Spleen (tissue), 11 donors: ENCODE measurements at regions not wholly inside any gene's neighbourhood (a gene's known extent, or its start where the extent isn't known, plus 50 kb on each side); places are given as distances from the start of the nearest gene placed in this dataset.

Source experiments
- DNase-seq: peaks from one replicate; pipeline ENCODE4 v3.0.0-alpha.2; 2020
- H3K27ac ChIP-seq, 8 donors: fragments of 200-600 bp; sonication (generic) in 7 of 8; 1 replicate in 4 of 8; 2 replicates in 4 of 8; pipeline versions ENCODE4 v1.5.0 to v1.8.0; 2016 to 2021; ENCODE audit warnings: inconsistent platforms in 4 of 8, mild to moderate bottlenecking in 4 of 8, moderate library complexity in 1 of 8
- H3K27me3 ChIP-seq, 7 donors: fragments of 200-600 bp; sonication (generic) in 6 of 7; replicated peaks in 1 of 7; 1 replicate in 4 of 7; 2 replicates in 3 of 7; pipeline versions ENCODE4 v1.5.0 to v1.8.0; 2016 to 2021; ENCODE audit warnings: inconsistent platforms in 3 of 7, mild to moderate bottlenecking in 1 of 7
- H3K36me3 ChIP-seq, 6 donors: fragments of 200-600 bp; sonication (generic) in 5 of 6; 1 replicate in 4 of 6; 2 replicates in 2 of 6; pipeline versions ENCODE4 v1.5.0 to v1.8.0; 2016 to 2021; ENCODE audit warnings: inconsistent platforms in 2 of 6
- H3K4me1 ChIP-seq, 6 donors: fragments of 200-600 bp; sonication (generic) in 5 of 6; 1 replicate in 3 of 6; 2 replicates in 3 of 6; pipeline versions ENCODE4 v1.5.0 to v1.8.0; 2016 to 2021; ENCODE audit warnings: inconsistent platforms in 3 of 6
- H3K4me3 ChIP-seq, 8 donors: fragments of 200-600 bp; sonication (generic) in 7 of 8; 1 replicate in 4 of 8; 2 replicates in 4 of 8; pipeline versions ENCODE4 v1.5.0 to v1.8.0; 2016 to 2021; ENCODE audit warnings: inconsistent platforms in 4 of 8, mild to moderate bottlenecking in 4 of 8, moderate library complexity in 2 of 8
- H3K9me3 ChIP-seq, 8 donors: fragments of 200-600 bp; sonication (generic) in 7 of 8; 1 replicate in 4 of 8; 2 replicates in 4 of 8; pipeline versions ENCODE4 v1.5.0 to v1.8.0; 2016 to 2021; ENCODE audit warnings: inconsistent platforms in 4 of 8
- CTCF ChIP-seq, 11 experiments: fragments of 200-600 bp in 7 of 11; fragments of 450-650 bp in 4 of 11; sonication (generic) in 4 of 11; IDR thresholded peaks in 8 of 11; conservative IDR thresholded peaks in 3 of 11; 1 replicate in 7 of 11; 2 replicates in 4 of 11; pipeline versions ENCODE4 v1.4.0 to v1.8.0; 2016 to 2021; ENCODE audit warnings: antibody characterized with exemption in 11 of 11, inconsistent platforms in 4 of 11, mild to moderate bottlenecking in 1 of 11
- POLR2A ChIP-seq, 3 donors: fragments of 450-650 bp; IDR thresholded peaks; one replicate each; pipeline ENCODE4 v1.5.1; 2017; ENCODE audit warnings: antibody characterized with exemption in 3 of 3, mild to moderate bottlenecking in 1 of 3
- POLR2AphosphoS5 ChIP-seq, 3 donors: sonication (generic); formaldehyde crosslinking; IDR thresholded peaks; one replicate each; pipeline ENCODE4 v1.5.1; 2017; ENCODE audit warnings: antibody characterized with exemption in 3 of 3
- WGBS, 5 donors: extraction: QIAGEN DNeasy Blood & Tissue Kit in 3 of 5; methylation state at CpG; one replicate each; pipeline versions ENCODE4 v1.1.5 to v1.1.7; 2013 to 2018; 5-methylcytosine and 5-hydroxymethylcytosine counted together
- intact Hi-C: fragments of 100-400 bp; cut with DNase I; formaldehyde crosslinking; loops from one replicate; pipeline ENCODE4 v1.15.0; 2023; ENCODE audit warnings: low total_unique reads
- donor health status: healthy with polysubstance abuse.
- donor health status: DM: no; HTN: no; CAD: no; lungs with moderate emphysema.
- donor health status: DM: no; HTN: no; CAD: no.
- donor health status: Bipolar disorder and iron deficiency.
- donor health status: healthy.
- donor health status: DM: no; HTN: no; CAD: no.
- donor health status: DM: yes; HTN: yes; CAD: no.

GRCh38 chr15:97470417-97470816 lies 490.1 kb upstream of the ARRDC4 start:
- Histone ChIP-seq H3K36me3 (no peaks in the 10 kb centered on the region), H3K4me3 (no peak overlapping the region), H3K9me3 (peaks cover 0 to 23% (median 18%) of the 10 kb centered on the region in 8 donors), H3K4me1 (no peaks in the 10 kb centered on the region), H3K27me3 (no peaks in the 10 kb centered on the region), H3K27ac (no peak overlapping the region)
- intact Hi-C loops: no loop called here
- DNase-seq: no peak
- TF ChIP-seq POLR2A (IDR thresholded peaks at IDR 0.05): no peak
- no peak for TF ChIP-seq POLR2AphosphoS5 (IDR thresholded peaks at IDR 0.05)
- TF ChIP-seq CTCF (IDR thresholded peaks at IDR 0.05 in 8 of 11, conservative IDR thresholded peaks at IDR 0.05 in 3 of 11): no peak

GRCh38 chr15:97473627-97474026 lies 486.9 kb upstream of the ARRDC4 start:
- no peak for TF ChIP-seq POLR2AphosphoS5 (IDR thresholded peaks at IDR 0.05)
- no peak for TF ChIP-seq CTCF (IDR thresholded peaks at IDR 0.05 in 8 of 11, conservative IDR thresholded peaks at IDR 0.05 in 3 of 11)
- TF ChIP-seq POLR2A (IDR thresholded peaks at IDR 0.05): no peak
- no peak overlapping the region for H3K27ac ChIP-seq
- no peak for DNase-seq
- H3K4me1 ChIP-seq: no peaks in the 10 kb centered on the region
- H3K36me3 ChIP-seq: no peaks in the 10 kb centered on the region
- WGBS, 5 donors: 31 to 72% (median 43%) methylated on average over 1 of the region's 1 CpG
- intact Hi-C loops: no loop called here
- H3K9me3 ChIP-seq: peaks cover 0 to 28% (median 20%) of the 10 kb centered on the region in 8 donors
- no peaks in the 10 kb centered on the region for H3K27me3 ChIP-seq
- H3K4me3 ChIP-seq: no peak overlapping the region

- Histone ChIP-seq H3K9me3 (peaks cover 0 to 22% (median 18%) of the 10 kb centered on the region in 8 donors), H3K4me3 (no peak overlapping the region), H3K36me3 (no peaks in the 10 kb centered on the region), H3K27me3 (no peaks in the 10 kb centered on the region), H3K27ac (no peak overlapping the region), H3K4me1 (no peaks in the 10 kb centered on the region)
- intact Hi-C loops: no loop called here
- TF ChIP-seq CTCF (IDR thresholded peaks at IDR 0.05 in 8 of 11, conservative IDR thresholded peaks at IDR 0.05 in 3 of 11) (no peak), POLR2A (IDR thresholded peaks at IDR 0.05) (no peak), POLR2AphosphoS5 (IDR thresholded peaks at IDR 0.05) (no peak)
- no peak for DNase-seq
- 67 to 94% (median 79%) methylated on average over 3 of the region's 3 CpGs for WGBS, 5 donors
Observed at GRCh38 chr15:97479957-97480356, 480.5 kb upstream of the ARRDC4 start.

GRCh38 chr15:97482521-97482920 lies 478.0 kb upstream of the ARRDC4 start:
- H3K36me3 ChIP-seq: no peaks in the 10 kb centered on the region

More at GRCh38 chr15:97482521-97482920, 478.0 kb upstream of the ARRDC4 start:
- no peak for TF ChIP-seq POLR2AphosphoS5 (IDR thresholded peaks at IDR 0.05)
- TF ChIP-seq CTCF (IDR thresholded peaks at IDR 0.05 in 8 of 11, conservative IDR thresholded peaks at IDR 0.05 in 3 of 11): peak in 2 of 11 experiments; percentile 15 to 26
- peaks cover 0 to 29% (median 18%) of the 10 kb centered on the region in 8 donors for H3K9me3 ChIP-seq
- H3K4me3 ChIP-seq: no peak overlapping the region
- no peaks in the 10 kb centered on the region for H3K27me3 ChIP-seq
- H3K27ac ChIP-seq: no peak overlapping the region
- H3K4me1 ChIP-seq: no peaks in the 10 kb centered on the region
- intact Hi-C loops: no loop called here
- WGBS, 5 donors: 37 to 56% (median 44%) methylated on average over 3 of the region's 3 CpGs
- no peak for DNase-seq
